ENCODE measurements at regions not wholly inside any gene's neighbourhood (a gene's known extent, or its start where the extent isn't known, plus 50 kb on each side); places are given as distances from the start of the nearest gene placed in this dataset.

DNA sequence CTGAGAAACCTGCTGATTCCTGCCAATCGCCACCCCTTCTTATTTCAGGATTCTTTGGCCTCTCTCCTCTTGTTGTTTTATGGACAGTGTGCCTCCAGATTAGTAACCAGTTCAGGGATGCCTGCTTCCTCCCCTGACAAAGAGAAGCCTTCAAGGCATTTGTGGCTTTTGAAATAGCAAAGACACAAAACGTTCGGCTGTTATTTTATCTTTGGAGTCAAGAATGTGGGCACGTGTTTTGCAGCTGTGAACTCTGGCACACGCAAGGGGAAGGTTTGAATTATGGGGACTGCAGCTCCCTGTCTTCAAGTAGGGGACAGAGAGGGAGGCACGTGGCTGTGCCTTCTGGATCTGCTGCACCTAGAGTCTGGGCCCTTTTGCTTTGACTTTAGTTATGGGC, 157.9 kb upstream of the GRB10 start:
- TF ChIP-seq, protein P1, sequence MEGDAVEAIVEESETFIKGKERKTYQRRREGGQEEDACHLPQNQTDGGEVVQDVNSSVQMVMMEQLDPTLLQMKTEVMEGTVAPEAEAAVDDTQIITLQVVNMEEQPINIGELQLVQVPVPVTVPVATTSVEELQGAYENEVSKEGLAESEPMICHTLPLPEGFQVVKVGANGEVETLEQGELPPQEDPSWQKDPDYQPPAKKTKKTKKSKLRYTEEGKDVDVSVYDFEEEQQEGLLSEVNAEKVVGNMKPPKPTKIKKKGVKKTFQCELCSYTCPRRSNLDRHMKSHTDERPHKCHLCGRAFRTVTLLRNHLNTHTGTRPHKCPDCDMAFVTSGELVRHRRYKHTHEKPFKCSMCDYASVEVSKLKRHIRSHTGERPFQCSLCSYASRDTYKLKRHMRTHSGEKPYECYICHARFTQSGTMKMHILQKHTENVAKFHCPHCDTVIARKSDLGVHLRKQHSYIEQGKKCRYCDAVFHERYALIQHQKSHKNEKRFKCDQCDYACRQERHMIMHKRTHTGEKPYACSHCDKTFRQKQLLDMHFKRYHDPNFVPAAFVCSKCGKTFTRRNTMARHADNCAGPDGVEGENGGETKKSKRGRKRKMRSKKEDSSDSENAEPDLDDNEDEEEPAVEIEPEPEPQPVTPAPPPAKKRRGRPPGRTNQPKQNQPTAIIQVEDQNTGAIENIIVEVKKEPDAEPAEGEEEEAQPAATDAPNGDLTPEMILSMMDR (IDR thresholded peaks at IDR 0.05), result no peak
- Histone ChIP-seq H3K27me3 (no peaks in the 10 kb centered on the region), H3K4me3 (no peak overlapping the region), H3K4me1 (no peaks in the 10 kb centered on the region), H3K27ac (no peak overlapping the region), H3K9ac (ENCODE audit: low read depth in 2 of 2, low read length in 2 of 2) (no peak overlapping the region), H3K36me3 (no peaks in the 10 kb centered on the region), H3K9me3 (no peaks in the 10 kb centered on the region)
- intact Hi-C loops (cut with DNase I), result no loop called here
- no peak for DNase-seq

DNA sequence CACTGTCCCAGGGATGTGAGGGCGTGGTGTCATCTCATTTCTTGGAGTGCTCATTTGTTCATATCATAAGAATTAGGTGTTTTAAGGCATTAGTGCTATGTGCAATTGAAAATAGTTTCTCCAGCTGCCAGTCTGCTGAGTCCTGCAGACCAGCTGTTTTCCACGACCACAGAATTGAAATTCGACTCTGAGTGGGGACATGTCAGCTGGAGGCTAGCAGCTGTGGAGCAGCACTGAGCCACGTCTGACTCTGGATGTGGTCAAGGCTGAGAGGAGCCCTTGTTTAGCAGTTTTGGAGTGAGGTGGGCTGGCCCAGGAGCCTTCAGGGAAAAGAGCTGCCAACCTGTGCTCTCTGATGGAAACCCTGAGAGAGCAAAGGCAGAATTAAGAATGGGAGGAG, 156.3 kb upstream of the GRB10 start:
- Histone ChIP-seq H3K9ac (ENCODE audit: low read depth in 2 of 2, low read length in 2 of 2) (no peak overlapping the region), H3K9me3 (no peaks in the 10 kb centered on the region), H3K27ac (no peak overlapping the region), H3K4me3 (no peak overlapping the region), H3K4me1 (no peaks in the 10 kb centered on the region), H3K27me3 (no peaks in the 10 kb centered on the region), H3K36me3 (no peaks in the 10 kb centered on the region)
- DNase-seq, result no peak
- TF ChIP-seq, protein P1 (IDR thresholded peaks at IDR 0.05), result no peak
- intact Hi-C loops (cut with DNase I), result no loop called here

DNA sequence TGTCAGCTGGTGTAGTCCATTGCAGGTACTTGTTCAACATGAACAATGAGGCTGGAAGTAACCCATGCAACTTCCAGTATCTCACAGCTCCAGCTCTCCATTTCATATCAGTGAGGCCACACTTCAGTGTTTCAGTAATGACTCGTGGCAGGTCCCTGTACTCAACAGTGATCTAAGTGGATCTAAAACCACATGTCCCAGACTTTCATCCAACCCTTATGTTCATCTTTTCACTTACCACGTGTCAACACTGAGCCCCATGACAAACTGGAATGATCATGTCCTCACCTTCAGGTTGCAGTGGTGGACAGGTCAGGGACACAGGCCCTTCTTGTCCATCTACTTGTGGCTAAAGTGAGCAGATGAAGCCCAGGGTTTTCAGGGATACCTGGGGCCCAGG, 155.0 kb upstream of the GRB10 start:
- DNase-seq, result no peak
- Histone ChIP-seq H3K4me3 (no peak overlapping the region), H3K27me3 (no peaks in the 10 kb centered on the region), H3K9ac (ENCODE audit: low read depth in 2 of 2, low read length in 2 of 2) (no peak overlapping the region), H3K27ac (no peak overlapping the region), H3K4me1 (no peaks in the 10 kb centered on the region), H3K36me3 (no peaks in the 10 kb centered on the region), H3K9me3 (no peaks in the 10 kb centered on the region)
- TF ChIP-seq, protein P1 (IDR thresholded peaks at IDR 0.05), result no peak
- intact Hi-C loops (cut with DNase I), result no loop called here

DNA sequence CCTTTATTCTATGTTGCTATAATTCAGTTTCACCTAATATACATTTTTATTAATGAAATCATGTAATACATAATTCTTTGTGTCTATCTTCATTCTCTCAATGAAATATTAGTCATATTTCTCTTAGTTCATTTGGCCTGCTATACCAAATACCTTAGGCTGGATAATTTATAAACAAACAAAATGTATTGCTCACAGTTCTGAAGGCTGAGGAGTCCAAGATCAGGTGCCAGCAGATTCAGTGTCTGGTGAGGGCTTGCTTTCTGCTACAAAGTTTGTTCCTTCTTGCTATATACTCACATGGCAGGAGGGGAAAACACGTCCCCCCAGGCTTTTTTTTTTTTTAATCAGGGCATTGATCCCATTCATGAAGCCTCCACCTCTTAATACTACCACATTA, 143.4 kb upstream of the GRB10 start:
- intact Hi-C loops (cut with DNase I), result no loop called here
- H3K9me3 ChIP-seq, result no peaks in the 10 kb centered on the region
- no peaks in the 10 kb centered on the region for H3K27me3 ChIP-seq
- TF ChIP-seq, protein P1 (IDR thresholded peaks at IDR 0.05), result no peak
- no peak for DNase-seq
- H3K27ac ChIP-seq, result no peak overlapping the region
- H3K9ac ChIP-seq (ENCODE audit: low read depth in 2 of 2, low read length in 2 of 2), result no peak overlapping the region
- no peak overlapping the region for H3K4me3 ChIP-seq
- H3K4me1 ChIP-seq, result no peaks in the 10 kb centered on the region
- H3K36me3 ChIP-seq, result no peaks in the 10 kb centered on the region

DNA sequence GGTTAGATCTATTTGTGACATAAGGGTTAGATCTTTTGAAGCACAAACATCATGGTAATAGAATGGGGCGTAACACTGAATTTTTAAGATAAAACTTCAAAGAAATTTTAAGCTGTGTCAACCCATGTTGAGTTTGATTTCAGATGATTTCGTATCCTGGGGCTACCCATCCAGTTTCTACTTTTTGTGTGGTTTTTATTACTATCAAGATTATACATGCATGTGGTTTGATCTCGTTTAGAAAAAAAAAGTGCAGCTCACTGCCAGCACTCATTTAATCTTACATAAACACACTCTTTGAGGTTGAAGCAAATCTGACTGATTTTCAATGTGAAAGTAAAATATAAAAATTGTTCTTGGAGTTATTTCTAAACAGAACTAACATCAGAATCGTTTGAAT, 140.8 kb upstream of the GRB10 start:
- no peaks in the 10 kb centered on the region for H3K4me1 ChIP-seq
- no peak for DNase-seq
- no peak overlapping the region for H3K27ac ChIP-seq
- TF ChIP-seq, protein P1 (IDR thresholded peaks at IDR 0.05), result no peak
- no peak overlapping the region for H3K9ac ChIP-seq (ENCODE audit: low read depth in 2 of 2, low read length in 2 of 2)
- no peaks in the 10 kb centered on the region for H3K27me3 ChIP-seq
- H3K9me3 ChIP-seq, result no peaks in the 10 kb centered on the region
- intact Hi-C loops (cut with DNase I), result no loop called here
- H3K4me3 ChIP-seq, result no peak overlapping the region
- no peaks in the 10 kb centered on the region for H3K36me3 ChIP-seq
